SH-SY5Y (cell line): ENCODE measurements at regions not wholly inside any gene's neighbourhood (a gene's known extent, or its start where the extent isn't known, plus 50 kb on each side); places are given as distances from the start of the nearest gene placed in this dataset.

ENCODE experiments used
- GATA2 ChIP-seq: IDR thresholded peaks from 2 replicates; pipeline ENCODE4 v1.6.1; 2011; ENCODE audit warnings: mild to moderate bottlenecking, low read depth, low read length
- GATA3 ChIP-seq: IDR thresholded peaks from 2 replicates; pipeline ENCODE4 v1.6.1; 2011; ENCODE audit warnings: low read depth, mild to moderate bottlenecking, low read length, moderate library complexity

- TF ChIP-seq GATA2, result no peak
- no peak for TF ChIP-seq GATA3
Measured at GRCh38 chr1:208775841-208776240, 531.7 kb upstream of the PLXNA2 start.

- TF ChIP-seq GATA3, result no peak
- TF ChIP-seq GATA2, result no peak
Measured at GRCh38 chr1:208778417-208778816, 534.2 kb upstream of the PLXNA2 start.

GRCh38 chr1:208781391-208782045 lies 537.3 kb upstream of the PLXNA2 start:
- TF ChIP-seq GATA2, result no peak
- TF ChIP-seq GATA3, result no peak

- TF ChIP-seq GATA3 (no peak), GATA2 (no peak)
Measured at GRCh38 chr1:208782186-208782585, 538.0 kb upstream of the PLXNA2 start.

GRCh38 chr1:208785629-208786028 lies 541.4 kb upstream of the PLXNA2 start:
- TF ChIP-seq GATA3 (no peak), GATA2 (no peak)

- TF ChIP-seq GATA2 (no peak), GATA3 (no peak)
Measured at GRCh38 chr1:208787219-208787618, 543.0 kb upstream of the PLXNA2 start.

GRCh38 chr1:208788013-208788540 lies 543.9 kb upstream of the PLXNA2 start:
- TF ChIP-seq GATA3 (no peak), GATA2 (no peak)

- no peak for TF ChIP-seq GATA3
- no peak for TF ChIP-seq GATA2
Measured at GRCh38 chr1:208791456-208791855, 547.3 kb upstream of the PLXNA2 start.

- no peak for TF ChIP-seq GATA2
- TF ChIP-seq GATA3, result no peak
Measured at GRCh38 chr1:208793861-208794345, 549.7 kb upstream of the PLXNA2 start.

- no peak for TF ChIP-seq GATA2
- no peak for TF ChIP-seq GATA3
Measured at GRCh38 chr1:208799186-208799585, 555.0 kb upstream of the PLXNA2 start.

GRCh38 chr1:208803011-208803811 lies 559.0 kb upstream of the PLXNA2 start:
- TF ChIP-seq GATA2, result no peak
- no peak for TF ChIP-seq GATA3

- TF ChIP-seq GATA3 (no peak), GATA2 (peak; percentile 5; the same call in 1 of the 2 replicates)
Measured at GRCh38 chr1:208807446-208808127, 563.4 kb upstream of the PLXNA2 start.

- TF ChIP-seq GATA2 (no peak), GATA3 (no peak)
Measured at GRCh38 chr1:208808301-208808700, 564.1 kb upstream of the PLXNA2 start.

- no peak for TF ChIP-seq GATA3
- no peak for TF ChIP-seq GATA2
Measured at GRCh38 chr1:208809876-208810275, 565.7 kb upstream of the PLXNA2 start.
